ENCODE measurements at regions not wholly inside any gene's neighbourhood (a gene's known extent, or its start where the extent isn't known, plus 50 kb on each side); places are given as distances from the start of the nearest gene placed in this dataset.

DNA sequence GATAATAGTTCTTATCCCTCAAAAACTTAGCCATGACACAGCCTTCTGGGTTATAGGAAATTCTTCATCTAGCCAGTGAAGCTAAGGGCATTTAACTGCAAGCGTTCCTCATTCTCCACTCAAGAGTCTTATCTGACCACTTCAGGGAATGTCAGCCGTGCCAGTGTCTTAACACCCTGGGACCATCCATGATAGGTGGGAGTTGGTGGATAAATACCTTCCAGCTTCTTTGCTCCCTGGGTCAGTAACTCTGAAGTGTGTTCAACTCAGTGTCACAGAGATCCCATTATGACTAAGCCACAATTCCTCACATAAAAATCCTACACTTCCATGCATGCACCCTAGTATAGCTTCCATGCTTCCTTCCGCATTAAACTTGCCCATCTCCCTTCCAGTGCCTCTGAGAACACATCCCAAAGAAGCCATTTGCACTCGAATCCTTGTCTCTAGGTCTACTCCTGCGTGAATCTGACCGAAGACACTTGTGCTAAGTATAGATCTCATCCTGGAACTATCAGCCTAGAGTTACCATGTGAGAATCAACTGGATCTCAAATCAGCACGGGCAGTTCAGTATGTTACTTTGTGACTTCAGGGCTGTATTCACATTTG lies 264.3 kb upstream of the MAF start:
- TF ChIP-seq, protein P1, sequence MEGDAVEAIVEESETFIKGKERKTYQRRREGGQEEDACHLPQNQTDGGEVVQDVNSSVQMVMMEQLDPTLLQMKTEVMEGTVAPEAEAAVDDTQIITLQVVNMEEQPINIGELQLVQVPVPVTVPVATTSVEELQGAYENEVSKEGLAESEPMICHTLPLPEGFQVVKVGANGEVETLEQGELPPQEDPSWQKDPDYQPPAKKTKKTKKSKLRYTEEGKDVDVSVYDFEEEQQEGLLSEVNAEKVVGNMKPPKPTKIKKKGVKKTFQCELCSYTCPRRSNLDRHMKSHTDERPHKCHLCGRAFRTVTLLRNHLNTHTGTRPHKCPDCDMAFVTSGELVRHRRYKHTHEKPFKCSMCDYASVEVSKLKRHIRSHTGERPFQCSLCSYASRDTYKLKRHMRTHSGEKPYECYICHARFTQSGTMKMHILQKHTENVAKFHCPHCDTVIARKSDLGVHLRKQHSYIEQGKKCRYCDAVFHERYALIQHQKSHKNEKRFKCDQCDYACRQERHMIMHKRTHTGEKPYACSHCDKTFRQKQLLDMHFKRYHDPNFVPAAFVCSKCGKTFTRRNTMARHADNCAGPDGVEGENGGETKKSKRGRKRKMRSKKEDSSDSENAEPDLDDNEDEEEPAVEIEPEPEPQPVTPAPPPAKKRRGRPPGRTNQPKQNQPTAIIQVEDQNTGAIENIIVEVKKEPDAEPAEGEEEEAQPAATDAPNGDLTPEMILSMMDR (IDR thresholded peaks at IDR 0.05; ENCODE audit: low read depth, low read length, poor library complexity, severe bottlenecking), result no peak
- no peak for TF ChIP-seq EZH2phosphoT487 (IDR thresholded peaks at IDR 0.05; ENCODE audit: borderline replicate concordance, low read length)

All from DOHH2 (cell line).